NK-92 treated with Interleukin-12 subunit alpha and Interleukin-12 subunit beta, amount 100 ng/mL, for 24 hours (cell line): ENCODE measurements at regions not wholly inside any gene's neighbourhood (a gene's known extent, or its start where the extent isn't known, plus 50 kb on each side); places are given as distances from the start of the nearest gene placed in this dataset.
"Not testable (repeated sequence)": the region's sequence is repeated elsewhere in the genome, so short reads cannot be mapped to it uniquely, and the experiment has no call there.

Experiments used
- DNase-seq: peaks from one replicate; lab custom pipeline; 2025; lab: John Stamatoyannopoulos, UW

- DNase-seq: no peak
These were observed 93.4 kb downstream of the ZFP64 start for GRCh38 chr20:52098186-52098585.

- no peak for DNase-seq
These were observed 95.5 kb downstream of the ZFP64 start for GRCh38 chr20:52096117-52096516.

GRCh38 chr20:52094693-52095092, 96.9 kb downstream of the ZFP64 start:
- no peak for DNase-seq

- no peak for DNase-seq
These were observed 98.0 kb downstream of the ZFP64 start for GRCh38 chr20:52093575-52093974.

- no peak for DNase-seq
These were observed 101.5 kb downstream of the ZFP64 start for GRCh38 chr20:52090035-52090434.

- no peak for DNase-seq
These were observed 104.1 kb downstream of the ZFP64 start for GRCh38 chr20:52087471-52087870.

- no peak for DNase-seq
These were observed 104.7 kb downstream of the ZFP64 start for GRCh38 chr20:52086878-52087277.

GRCh38 chr20:52084727-52085126, 106.9 kb downstream of the ZFP64 start:
- no peak for DNase-seq

- peak; percentile 16 for DNase-seq
These were observed 107.8 kb downstream of the ZFP64 start for GRCh38 chr20:52083627-52084232.

GRCh38 chr20:52082612-52083011, 109.0 kb downstream of the ZFP64 start:
- no peak for DNase-seq

- no peak for DNase-seq
These were observed 109.8 kb downstream of the ZFP64 start for GRCh38 chr20:52081791-52082190.

GRCh38 chr20:52081066-52081465, 110.5 kb downstream of the ZFP64 start:
- no peak for DNase-seq

- DNase-seq: no peak
These were observed 113.3 kb downstream of the ZFP64 start for GRCh38 chr20:52078289-52078688.

- DNase-seq: no peak
These were observed 115.4 kb downstream of the ZFP64 start for GRCh38 chr20:52076164-52076563.

GRCh38 chr20:52075400-52075799, 116.2 kb downstream of the ZFP64 start:
- no peak for DNase-seq

GRCh38 chr20:52071136-52071535, 120.4 kb downstream of the ZFP64 start:
- DNase-seq: no peak

GRCh38 chr20:52064931-52065330, 126.6 kb downstream of the ZFP64 start:
- no peak for DNase-seq

- DNase-seq: no peak
These were observed 128.9 kb downstream of the ZFP64 start for GRCh38 chr20:52062452-52063209.

- no peak for DNase-seq
These were observed 130.5 kb downstream of the ZFP64 start for GRCh38 chr20:52060794-52061714.

GRCh38 chr20:52057133-52057532, 134.4 kb downstream of the ZFP64 start:
- DNase-seq: not testable (repeated sequence)

- no peak for DNase-seq
These were observed 135.1 kb downstream of the ZFP64 start for GRCh38 chr20:52056203-52057062.

- no peak for DNase-seq
These were observed 137.5 kb downstream of the ZFP64 start for GRCh38 chr20:52054123-52054522.
